Fibroblast of skin of abdomen (primary cell): ENCODE measurements at regions not wholly inside any gene's neighbourhood (a gene's known extent, or its start where the extent isn't known, plus 50 kb on each side); places are given as distances from the start of the nearest gene placed in this dataset.
"Not testable (repeated sequence)": the region's sequence is repeated elsewhere in the genome, so short reads cannot be mapped to it uniquely, and the experiment has no call there.

Experiments
- DNase-seq: peaks from one replicate; pipeline ENCODE4 v3.0.0-alpha.2; 2013

DNA sequence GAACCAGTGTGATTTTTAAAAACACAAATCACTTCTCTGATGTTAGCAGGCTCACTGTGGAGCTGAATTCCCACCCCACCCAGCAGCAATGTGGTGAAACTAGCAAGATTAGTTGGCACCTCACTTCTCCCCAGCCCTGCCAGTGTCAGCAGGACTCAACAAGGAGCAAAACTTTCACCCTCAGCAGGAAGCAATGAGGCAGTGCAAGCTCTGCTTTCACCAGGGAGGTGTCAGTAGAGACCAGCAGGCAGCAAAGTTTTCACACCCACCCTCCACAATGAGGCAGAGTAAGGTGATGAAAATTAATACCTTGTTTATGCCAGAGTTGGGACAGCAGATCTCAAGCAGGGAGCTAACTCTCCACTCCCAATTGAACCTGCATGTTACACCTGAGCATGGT lies 565.0 kb downstream of the CETN3 start:
- no peak for DNase-seq

DNA sequence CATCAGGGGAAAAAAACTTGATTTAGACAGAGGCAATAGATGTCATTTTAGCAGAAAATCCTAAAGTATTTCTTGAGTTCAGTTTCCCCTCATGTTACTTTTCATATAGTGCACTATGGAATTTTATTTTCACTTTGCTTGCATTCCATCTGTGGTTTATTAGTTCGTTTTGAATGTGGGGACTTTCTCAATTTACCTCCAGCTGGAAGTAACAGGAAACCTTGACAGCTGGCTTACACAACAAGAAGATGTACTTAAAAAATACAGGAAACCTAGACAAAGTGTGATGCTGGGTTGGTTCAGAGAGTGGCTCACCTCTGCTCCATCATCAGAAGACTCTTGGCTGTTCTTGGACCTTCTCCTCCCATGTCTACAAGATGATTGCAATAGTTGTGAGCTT lies 567.0 kb downstream of the CETN3 start:
- peak; percentile 51 for DNase-seq

DNA sequence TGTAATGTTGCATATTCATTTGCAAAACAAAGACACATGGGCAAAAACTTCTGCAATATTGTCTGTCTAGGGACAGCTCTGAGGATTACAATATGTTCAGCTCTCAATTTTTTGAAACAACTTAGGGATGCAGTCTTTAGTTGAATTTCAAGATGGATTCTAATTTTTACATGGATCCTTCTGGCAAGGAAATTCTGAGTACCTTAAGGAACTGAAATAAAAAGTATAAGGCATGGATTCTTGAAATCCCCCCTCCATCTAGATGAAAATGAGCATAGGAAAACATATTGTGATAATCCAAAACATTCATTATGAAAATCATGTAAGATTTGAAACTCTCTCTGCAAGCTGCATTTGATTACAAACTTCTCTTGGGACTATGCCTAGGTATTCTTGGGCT lies 568.6 kb downstream of the CETN3 start:
- no peak for DNase-seq

DNA sequence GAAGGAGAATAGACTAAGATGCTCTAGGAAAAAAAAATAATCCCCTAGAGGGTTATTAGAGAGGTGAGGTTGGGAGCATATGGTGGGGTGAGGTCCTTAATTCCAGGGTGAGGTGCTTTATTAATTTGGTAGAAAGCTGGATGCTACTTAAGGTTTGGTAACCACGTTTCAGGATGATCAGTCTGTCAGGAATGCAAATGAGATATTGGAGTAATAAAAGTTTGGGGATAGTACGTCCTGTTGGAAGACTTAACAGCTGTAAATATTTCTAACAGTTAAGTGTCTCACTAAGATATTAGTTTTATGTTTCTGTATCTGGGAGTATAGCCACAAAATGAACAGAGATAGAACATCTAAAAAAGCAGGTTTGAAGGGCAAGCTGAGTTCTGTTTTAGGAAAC lies 578.9 kb downstream of the CETN3 start:
- peak; percentile 37 for DNase-seq

DNA sequence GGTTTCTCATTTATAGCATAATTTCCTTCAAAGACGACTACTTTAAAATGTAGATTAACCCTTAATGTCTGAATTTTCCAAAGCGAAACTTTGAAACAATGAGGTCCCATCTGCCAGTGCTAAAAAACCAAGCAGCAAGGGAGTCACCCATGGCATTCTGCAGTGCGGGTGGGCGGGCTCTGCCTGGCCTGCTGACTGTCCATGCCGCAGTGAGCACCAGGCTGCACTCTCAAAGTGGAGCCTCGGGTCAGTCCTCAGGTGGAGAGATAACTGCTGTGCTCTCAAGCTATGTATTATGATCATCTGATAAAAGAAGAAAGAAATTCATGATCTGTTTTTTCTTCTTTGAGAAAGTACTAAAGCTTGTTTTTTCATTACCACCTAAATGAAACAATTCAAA lies 581.6 kb downstream of the CETN3 start:
- DNase-seq = no peak

DNA sequence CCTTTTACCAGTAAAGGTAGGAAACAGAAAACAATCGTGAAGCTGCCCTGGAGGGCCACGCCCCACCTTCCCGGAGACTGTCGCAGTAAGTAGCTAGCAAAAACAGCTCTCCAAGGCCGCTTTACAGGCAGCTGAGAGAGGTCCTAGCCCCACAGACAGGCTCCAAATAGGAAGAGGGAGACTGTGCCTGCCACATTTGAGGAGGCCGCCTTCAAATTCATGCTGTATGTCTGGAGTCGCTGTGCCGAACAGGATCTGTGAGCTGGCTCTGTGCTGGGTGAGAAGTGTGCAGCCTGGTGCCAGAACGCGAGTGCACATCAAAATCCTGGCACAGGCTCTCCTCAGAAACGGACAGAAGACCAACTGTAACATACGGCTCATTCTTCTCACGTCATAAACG lies 582.2 kb downstream of the CETN3 start:
- no peak for DNase-seq

DNA sequence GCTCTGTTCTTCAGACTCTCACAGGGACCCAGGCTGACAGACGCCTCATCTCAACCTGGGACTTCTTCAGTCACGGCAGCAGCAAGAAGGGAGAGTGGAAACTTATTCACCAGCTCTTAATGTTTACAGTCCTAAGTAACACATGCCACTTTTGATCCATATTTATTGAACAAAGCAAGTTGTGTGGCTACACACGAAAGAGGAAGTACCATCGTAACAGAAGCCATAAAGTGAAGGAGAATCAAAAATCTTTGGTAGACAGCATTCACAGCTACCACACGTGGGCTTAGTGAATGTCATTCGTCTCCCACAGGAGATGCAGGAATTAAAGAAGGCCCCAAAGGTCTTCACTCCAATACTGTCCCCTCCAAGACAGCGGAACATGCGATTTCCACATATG lies 582.6 kb downstream of the CETN3 start:
- no peak for DNase-seq

DNA sequence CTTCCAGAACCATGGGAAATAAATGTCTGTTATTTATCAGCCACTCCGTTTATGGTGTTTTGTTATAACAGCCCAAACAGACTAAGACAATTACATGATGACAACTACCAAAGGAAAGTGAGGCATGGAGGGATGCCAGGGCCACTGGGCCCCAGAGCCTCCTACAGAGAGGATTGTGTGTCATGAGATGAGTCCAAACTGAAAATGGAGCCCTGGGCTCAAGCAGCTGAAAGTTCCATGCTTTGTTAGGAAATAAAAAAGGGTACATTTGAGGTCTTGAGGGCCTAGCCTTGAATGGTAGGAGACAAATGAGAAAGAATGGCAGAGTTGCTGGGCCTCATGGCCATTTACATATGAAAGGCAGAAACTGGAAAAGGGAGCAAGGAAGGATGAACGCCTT lies 586.5 kb downstream of the CETN3 start:
- DNase-seq = no peak

DNA sequence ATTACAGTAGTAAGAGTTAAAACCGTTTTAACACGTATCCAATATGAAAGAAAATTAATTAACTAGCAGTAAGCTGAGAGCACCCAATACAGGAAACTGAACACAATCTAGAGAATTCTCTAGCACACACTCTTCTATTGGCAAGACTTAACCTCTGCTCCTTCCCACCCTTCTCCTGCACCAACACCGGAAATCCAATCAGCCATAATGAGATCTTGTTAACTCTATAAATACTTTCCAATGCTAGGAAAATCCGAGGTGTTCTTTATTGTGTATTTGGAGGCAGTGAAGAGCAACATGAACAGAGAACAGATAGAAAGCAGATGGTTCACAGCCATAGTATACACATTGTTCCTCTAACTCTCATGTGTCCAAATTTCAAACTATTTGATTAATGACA lies 591.7 kb downstream of the CETN3 start:
- DNase-seq = no peak

DNA sequence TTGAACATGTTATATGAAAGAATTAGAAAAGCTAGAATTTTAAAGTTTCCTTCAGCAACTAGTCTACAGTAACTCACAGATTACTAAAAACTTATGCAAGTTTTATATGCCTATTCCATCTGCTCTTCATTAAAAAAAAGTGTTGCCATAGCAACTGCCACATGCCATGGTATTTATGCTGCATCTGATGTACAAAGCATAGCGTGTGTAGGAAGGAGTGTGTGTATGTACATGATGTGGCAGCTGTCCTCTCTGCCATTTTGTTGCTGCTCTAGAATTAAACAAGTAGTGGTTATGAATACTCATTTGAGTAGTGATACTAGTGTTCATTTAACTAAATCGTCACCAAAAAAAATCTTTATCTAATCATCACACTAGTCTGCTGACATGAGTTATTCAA lies 593.5 kb downstream of the CETN3 start:
- DNase-seq = peak; percentile 70

DNA sequence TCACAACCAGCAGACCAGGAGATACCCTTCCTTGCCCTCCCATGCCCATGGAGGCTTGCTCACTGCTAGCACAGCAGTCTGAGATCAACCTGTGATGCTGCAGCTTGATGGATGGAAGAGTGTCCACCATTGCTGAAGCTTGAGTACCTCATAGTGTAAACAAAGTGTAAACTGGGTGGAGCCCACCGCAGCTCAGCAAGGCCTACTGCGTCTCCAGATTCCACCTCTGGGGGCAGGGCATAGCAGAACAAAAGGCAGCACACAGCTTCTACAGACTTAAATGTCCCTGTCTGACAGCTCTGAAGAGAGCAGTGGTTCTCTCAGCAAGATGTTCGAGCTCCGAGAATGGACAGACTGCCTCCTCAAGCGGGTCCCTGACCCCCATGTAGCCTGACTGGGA lies 608.8 kb downstream of the CETN3 start:
- DNase-seq = not testable (repeated sequence)

DNA sequence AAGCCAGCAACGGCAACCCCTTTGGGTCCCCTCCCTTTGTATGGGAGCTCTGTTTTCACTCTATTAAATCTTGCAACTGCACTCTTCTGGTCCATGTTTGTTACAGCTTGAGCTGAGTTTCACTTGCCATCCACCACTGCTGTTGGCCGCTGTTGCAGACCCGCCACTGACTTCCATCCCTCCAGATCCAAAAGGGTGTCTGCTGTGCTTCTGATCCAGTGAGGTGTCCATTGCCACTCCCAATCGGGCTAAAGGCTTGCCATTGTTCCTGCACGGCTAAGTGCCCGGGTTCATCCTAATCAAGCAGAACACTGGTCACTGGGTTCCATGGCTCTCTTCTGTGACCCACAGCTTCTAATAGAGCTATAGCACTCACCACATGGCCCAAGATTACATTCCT lies 615.1 kb downstream of the CETN3 start:
- not testable (repeated sequence) for DNase-seq

DNA sequence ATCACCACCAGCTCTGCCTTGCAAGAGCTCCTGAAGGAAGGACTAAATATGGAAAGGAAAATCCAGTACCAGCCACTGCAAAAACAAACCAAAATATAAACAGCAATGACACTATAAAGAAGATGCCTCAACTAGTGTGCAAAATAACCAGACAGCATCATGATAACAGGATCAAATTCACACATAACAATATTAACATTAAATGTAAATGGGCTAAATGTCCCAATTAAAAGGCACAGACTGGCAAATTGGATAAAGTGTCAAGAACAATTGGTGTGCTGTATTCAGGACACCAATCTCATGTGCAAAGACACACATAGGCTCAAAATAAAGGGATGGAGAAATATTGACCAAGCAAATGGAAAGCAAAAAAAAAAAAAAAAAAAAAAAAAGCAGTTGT lies 629.8 kb downstream of the CETN3 start:
- DNase-seq = not testable (repeated sequence)

DNA sequence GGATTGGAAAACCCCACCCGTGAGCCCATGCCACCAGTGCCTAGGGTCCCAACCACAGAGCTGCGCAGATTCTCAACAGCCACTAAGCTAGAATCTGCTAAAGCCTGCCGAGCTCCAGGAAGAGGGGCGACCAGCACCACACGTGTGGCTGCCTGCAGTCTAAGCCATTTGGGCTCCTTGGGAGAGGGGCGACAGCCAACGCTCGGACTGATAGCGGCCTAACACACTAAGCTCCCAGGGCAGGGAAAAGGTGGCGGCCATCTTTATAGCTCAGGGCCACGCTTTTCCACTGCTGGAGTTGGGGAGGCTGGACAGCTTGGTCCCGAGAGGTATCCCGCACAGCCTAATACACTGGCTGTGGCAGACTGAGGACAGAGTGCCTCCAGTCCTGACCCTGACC lies 631.8 kb downstream of the CETN3 start:
- no peak for DNase-seq

DNA sequence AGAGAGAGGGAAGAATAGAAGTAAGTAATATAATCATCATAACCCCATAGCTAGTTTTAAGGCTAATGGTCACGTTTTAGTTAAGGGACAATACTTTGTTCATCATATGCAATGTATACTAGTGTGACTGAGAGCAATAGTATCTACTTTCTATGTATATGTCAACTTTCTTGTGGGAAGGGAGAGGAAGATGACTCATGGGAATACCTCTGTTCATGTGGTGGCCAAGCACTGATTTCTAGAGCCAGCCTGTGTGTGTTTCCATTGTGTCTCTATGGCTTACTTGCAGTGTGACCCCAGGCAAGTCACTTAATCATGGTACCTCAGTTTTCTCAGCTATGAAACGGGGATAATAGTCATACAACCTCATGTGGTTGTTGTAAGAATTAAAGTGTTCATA lies 639.6 kb downstream of the CETN3 start:
- DNase-seq = peak; percentile 70

DNA sequence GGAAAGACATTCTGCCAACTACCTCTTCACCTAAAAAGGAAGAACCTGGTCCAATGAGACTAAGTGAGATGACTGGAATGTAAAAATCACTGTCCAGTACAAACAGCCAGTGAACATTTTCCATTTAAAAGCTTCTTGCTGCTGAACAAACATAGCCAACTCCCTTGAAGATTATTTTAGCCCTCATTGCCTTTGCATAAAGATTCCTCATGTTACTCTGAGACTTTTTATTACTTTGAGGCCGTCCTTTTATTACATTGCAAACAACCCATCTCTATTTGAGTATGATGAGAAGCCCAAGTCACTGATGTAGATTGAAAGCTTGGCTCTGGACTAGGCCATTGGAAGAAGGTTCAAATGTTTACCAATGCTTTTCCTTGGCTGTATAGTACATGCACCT lies 649.8 kb downstream of the CETN3 start:
- DNase-seq = no peak

DNA sequence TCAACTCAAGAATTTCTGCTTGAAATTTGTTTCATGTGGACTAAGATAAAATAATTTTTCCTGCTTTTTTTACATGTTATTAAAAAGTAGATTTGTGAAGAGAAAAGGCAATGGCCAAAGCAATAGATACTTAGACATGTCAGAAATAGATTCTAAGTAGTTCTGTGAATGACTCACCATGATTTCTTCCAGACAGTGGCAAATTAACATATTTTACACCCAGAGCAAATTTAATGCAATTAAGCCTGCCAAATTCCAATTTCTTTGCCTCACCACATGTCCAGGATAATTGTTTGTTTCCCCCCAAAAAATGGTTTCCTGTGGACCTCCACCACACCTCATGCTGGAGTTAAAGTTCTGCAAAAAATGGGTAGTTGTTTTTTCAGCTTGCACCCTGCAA lies 651.4 kb downstream of the CETN3 start:
- DNase-seq = peak; percentile 35

DNA sequence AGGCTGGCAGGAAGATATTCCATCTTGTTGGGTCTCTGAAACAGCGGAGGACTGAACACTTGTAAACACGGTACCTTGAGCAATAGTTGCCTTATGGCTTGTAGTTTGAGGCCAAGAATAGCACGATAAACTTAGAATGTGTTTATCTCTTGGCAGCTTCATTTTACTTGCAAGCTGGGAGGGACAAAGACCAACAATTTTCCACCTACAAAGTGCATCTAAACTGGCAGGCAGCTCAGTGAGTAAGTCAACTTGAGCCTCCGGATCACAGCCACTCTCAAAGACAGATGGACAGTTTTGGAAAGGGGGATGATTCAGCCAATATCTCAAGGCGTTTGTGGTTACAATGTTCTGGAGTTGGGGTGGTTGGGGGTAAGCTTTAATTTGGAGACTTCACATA lies 652.6 kb downstream of the CETN3 start:
- DNase-seq = peak; percentile 67

DNA sequence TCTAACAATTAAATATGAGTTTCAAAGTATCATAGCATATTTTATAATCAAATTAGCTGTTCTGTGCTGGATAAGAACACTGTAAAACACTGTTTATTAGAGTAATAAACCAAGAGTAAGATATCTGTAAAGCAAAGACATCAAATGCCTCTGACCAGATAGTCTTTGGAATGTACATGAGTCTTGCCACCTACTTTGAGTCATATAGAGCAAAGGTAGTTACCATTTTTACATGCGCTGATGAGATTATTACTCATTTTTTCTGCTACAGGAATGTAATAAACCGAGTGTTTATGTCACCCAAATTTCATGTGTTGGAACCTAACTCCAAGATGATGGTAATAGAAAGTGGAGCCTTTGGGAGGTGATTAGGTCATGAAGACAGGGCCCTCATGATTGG lies 654.5 kb downstream of the CETN3 start:
- DNase-seq = no peak

DNA sequence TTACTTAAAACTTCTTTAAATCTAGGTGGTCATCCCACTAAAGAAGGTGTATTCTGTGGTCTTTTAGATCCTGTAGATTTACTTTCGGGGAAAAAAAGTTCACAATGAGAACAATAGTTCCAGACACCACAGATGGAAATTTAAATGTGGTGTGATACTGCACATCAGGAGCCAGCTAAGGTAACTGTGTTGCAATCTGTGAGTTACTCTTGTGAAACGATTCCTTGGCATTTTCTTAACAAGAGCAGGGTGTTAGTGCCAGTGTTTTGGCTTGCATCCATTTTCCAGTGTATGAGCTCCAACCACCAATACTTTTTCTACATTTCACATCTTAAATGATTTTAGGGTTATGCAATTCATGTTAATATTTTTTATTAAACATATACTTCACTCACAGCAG lies 674.5 kb downstream of the CETN3 start:
- DNase-seq = peak; percentile 28

DNA sequence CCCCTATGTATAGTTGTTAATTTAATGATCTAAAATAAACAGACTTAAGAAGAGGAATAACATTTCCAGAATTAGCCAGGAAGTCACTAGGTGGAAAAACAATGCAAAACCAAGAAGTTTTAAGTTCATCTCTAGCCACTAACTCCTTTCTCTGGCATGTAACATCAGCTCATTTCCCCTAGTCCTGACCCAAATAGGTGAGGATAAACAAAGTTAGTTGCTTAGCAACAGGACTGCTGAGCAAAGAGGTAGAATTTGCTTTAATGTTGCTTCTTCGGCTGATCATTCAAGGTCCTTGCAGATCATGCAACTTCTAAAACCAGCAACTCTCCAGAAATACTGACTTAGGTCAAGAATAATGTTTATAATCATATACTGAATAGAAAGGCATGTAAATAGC lies 675.8 kb downstream of the CETN3 start:
- DNase-seq = no peak

DNA sequence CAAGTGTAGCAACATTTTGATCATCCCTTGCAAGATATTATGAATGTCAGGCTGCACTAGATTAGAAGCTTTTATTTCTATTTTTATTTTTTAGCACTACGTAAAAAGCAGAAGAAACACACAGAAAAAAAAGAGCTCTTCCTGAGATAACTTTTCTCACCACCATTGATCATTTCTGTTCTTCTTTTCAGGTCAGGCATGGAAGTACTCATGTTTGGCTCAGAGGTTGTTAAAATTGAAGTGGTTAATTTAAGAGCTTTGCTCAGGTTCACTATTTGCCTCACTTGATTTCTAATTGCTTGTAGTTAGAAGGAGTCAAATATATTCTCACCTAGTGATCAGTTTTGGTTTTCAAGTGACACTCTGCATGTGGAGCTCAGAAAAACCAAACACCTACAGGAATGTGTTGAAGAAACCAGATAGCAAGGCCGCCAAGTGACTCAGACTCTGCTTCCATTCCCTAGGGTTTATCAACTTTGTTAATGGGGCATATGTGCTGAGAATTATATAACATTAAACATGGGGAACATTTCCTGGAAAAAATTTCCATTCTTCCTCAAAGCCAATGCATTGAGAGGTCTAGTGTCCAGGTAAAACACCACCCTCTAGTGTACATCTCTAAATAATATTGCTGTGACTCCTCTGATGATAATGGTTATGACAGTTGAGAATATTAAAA lies 679.8 kb downstream of the CETN3 start:
- peak; percentile 24 for DNase-seq

DNA sequence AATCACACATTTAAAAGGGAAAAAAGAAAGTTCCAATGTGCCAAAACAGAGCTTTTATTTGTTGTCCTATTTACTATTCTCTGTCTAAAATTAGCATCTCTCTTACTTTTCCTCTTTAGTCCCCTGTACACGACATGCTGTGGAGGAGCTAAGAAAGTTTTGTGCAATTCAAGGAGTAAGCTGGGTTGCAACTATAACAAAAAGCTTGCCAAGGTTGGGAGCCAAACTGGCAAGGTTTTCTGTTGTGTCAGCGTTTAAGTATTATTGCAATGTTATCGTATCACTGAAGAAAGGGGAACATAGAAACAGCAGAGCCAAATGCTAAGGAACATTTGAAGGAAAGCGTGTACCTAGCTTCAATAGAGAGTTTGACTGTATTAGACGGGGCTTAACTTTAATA lies 680.8 kb downstream of the CETN3 start:
- peak; percentile 54 for DNase-seq

DNA sequence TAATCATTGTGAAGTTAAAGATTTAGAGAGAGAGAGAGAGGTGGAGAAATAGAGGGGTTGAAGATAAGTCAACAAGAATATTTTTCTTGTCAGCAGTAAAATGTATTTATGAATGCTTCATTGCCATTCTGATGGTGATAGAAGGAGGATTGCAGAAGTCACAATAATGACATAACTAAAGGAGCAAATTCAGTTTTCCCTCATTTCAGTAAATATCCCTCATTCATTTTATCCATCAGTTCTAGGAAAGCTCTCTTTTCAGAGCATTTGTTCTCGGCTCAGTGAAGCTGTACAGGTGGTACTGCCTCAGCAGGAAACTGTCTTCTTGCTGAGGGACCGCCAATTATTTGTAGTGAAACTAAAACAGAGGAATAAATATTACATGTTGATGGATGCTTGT lies 681.4 kb downstream of the CETN3 start:
- no peak for DNase-seq

DNA sequence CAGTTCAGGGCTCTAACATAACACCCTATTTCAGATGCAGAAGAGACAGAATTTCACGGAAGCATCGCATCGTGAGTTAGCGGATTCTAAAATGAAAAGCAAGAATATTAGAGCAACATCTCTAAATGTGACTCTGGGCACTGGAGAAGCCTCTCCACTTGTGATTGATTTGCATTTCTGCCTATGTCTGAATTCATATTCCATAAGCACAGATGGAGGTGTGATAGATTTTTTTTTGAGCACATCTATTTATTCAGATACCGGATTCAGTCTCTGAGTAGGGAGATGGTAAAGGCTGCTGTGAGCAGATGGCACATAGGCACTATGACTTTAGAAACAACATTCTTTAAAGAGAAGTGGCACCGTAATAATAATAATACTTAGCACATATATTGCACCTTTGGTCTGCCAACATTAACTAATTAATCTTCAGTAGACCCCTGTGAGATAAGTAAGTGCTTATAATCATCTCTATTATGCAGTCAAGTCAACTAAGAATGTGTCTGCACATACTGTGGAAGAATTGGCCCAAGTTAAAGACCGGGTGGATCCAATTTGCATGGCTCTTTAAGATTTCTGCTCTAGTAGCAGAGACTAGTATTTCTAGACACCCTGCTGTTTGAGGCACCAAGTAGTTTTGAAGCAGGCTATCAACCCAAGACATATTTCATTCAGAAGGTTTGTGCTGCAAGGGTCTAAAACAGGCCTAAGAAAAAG lies 685.0 kb downstream of the CETN3 start:
- no peak for DNase-seq
